K562 (cell line): ENCODE measurements at regions not wholly inside any gene's neighbourhood (a gene's known extent, or its start where the extent isn't known, plus 50 kb on each side); places are given as distances from the start of the nearest gene placed in this dataset.

Experiments used
- ATF7 ChIP-seq: fragments of 450-650 bp; IDR thresholded peaks from 2 replicates; pipeline ENCODE4 v1.7.1; 2014; ENCODE audit warnings: mild to moderate bottlenecking, moderate library complexity
- CEBPZ ChIP-seq: fragments of 150-350 bp; IDR thresholded peaks from 2 replicates; pipeline ENCODE4 v1.6.1; 2014; ENCODE audit warnings: low read depth, mild to moderate bottlenecking, low read length, borderline replicate concordance
- CTCF ChIP-seq, 3 experiments: IDR thresholded peaks in 2 of 3; conservative IDR thresholded peaks in 1 of 3; 2 replicates each; pipeline ENCODE4 v1.5.1; 2011 to 2012; ENCODE audit warnings: low read length in 3 of 3, mild to moderate bottlenecking in 3 of 3, control low read depth in 2 of 3, improper control_type of control experiment in 1 of 3, inconsistent platforms in 1 of 3, low read depth in 1 of 3, mixed read lengths in 1 of 3, moderate library complexity in 1 of 3; ENCODE audit not compliant: insufficient read depth in 2 of 3
- CUX1 ChIP-seq: fragments of 200-800 bp; sonication (Bioruptor generic); IDR thresholded peaks from 2 replicates; pipeline ENCODE4 v1.6.1; 2016; ENCODE audit warnings: missing genetic modification characterization, missing compliant biosample characterization
- FOXP1 ChIP-seq: sonication (generic); formaldehyde crosslinking; IDR thresholded peaks from 2 replicates; pipeline ENCODE4 v1.8.0; 2022; ENCODE audit warnings: mild to moderate bottlenecking, missing genetic modification reagents
- HCFC1 ChIP-seq: IDR thresholded peaks from 2 replicates; pipeline ENCODE4 v1.6.1; 2012; ENCODE audit warnings: low read depth, low read length, improper control_type of control experiment
- HDAC8 ChIP-seq: fragments of 450-650 bp; IDR thresholded peaks from 2 replicates; pipeline ENCODE4 v1.6.1; 2016; ENCODE audit warnings: mild to moderate bottlenecking, missing genetic modification characterization, moderate library complexity, missing compliant biosample characterization
- HMG20A ChIP-seq: fragments of 450-650 bp; formaldehyde crosslinking; conservative IDR thresholded peaks from 2 replicates; pipeline ENCODE4 v1.4.0; 2020; ENCODE audit warnings: mild to moderate bottlenecking, mixed read lengths
- POLR2AphosphoS5 ChIP-seq: IDR thresholded peaks from 2 replicates; pipeline ENCODE4 v1.6.1; 2011; ENCODE audit warnings: mild to moderate bottlenecking, low read depth, low read length, moderate library complexity; ENCODE audit not compliant: control insufficient read depth, insufficient read depth
- SAFB2 ChIP-seq: fragments of 200-400 bp; formaldehyde crosslinking; IDR thresholded peaks from 2 replicates; pipeline ENCODE4 v1.6.1; 2018; ENCODE audit warnings: borderline replicate concordance, low read length, low read depth, moderate library complexity; ENCODE audit not compliant: severe bottlenecking
- SMARCB1 ChIP-seq: IDR thresholded peaks from 2 replicates; pipeline ENCODE4 v1.6.1; 2011; ENCODE audit warnings: improper control_type of control experiment, low read depth; ENCODE audit not compliant: insufficient read length
- SRF ChIP-seq, 2 experiments: fragments of 250-450, 450-650 bp in 1 of 2; sonication (Bioruptor Pico) in 1 of 2; sonication (generic) in 1 of 2; formaldehyde crosslinking; IDR thresholded peaks; 2 replicates each; pipeline versions ENCODE4 v1.5.0 to v1.5.1; 2020 to 2022; ENCODE audit warnings: mild to moderate bottlenecking in 1 of 2, missing genetic modification reagents in 1 of 2
- TEAD2 ChIP-seq: fragments of 450-650 bp; IDR thresholded peaks from 2 replicates; pipeline ENCODE4 v1.6.1; 2016; ENCODE audit warnings: missing genetic modification characterization, control low read depth, missing compliant biosample characterization
- ZSCAN29 ChIP-seq: fragments of 450-650 bp; IDR thresholded peaks from 2 replicates; pipeline ENCODE4 v1.6.1; 2017

GRCh38 chr1:102529446-102529845 is 532.7 kb upstream of the OLFM3 start:
- no peak for TF ChIP-seq CEBPZ
- no peak for TF ChIP-seq CUX1 (CRISPR knock-in tag)
- no peak for TF ChIP-seq ATF7
- TF ChIP-seq HMG20A: no peak
- TF ChIP-seq SRF (CRISPR knock-in tag; IDR thresholded peaks at IDR 0.05): no peak
- no peak for TF ChIP-seq TEAD2 (tag)
- TF ChIP-seq HDAC8 (tag): no peak
- TF ChIP-seq HCFC1: no peak
- no peak for TF ChIP-seq CTCF (IDR thresholded peaks at IDR 0.05 in 2 of 3, conservative IDR thresholded peaks at IDR 0.05 in 1 of 3; ENCODE audit: insufficient read depth in 2 of 3, low read depth in 1 of 3, low read length in 3 of 3)
- no peak for TF ChIP-seq SAFB2
- TF ChIP-seq FOXP1: no peak
- no peak for TF ChIP-seq POLR2AphosphoS5
- no peak for TF ChIP-seq SMARCB1
- TF ChIP-seq ZSCAN29: no peak
